Upper lobe of right lung (tissue), 1 donor: ENCODE measurements at regions not wholly inside any gene's neighbourhood (a gene's known extent, or its start where the extent isn't known, plus 50 kb on each side); places are given as distances from the start of the nearest gene placed in this dataset.
A peak's percentile ranks its signal among the peaks of the same experiment; 100 is the strongest.

Experiments used
- ATAC-seq: fragments of 200-7000 bp; cut with Tn5 transposase; one replicate; pipeline ENCODE4 v1.9.1; 2020; ENCODE audit warnings: mild to moderate bottlenecking, moderate library complexity
- DNase-seq: peaks from one replicate; pipeline ENCODE4 v3.0.0-alpha.2; 2020
- H3K27ac ChIP-seq: fragments of 200-600 bp; one replicate; pipeline ENCODE4 v1.8.0; 2022
- H3K27me3 ChIP-seq: fragments of 200-600 bp; one replicate; pipeline ENCODE4 v1.8.0; 2022; ENCODE audit warnings: mild to moderate bottlenecking
- H3K36me3 ChIP-seq: fragments of 200-600 bp; one replicate; pipeline ENCODE4 v1.8.0; 2022
- H3K4me1 ChIP-seq: fragments of 200-600 bp; one replicate; pipeline ENCODE4 v1.8.0; 2022
- H3K4me3 ChIP-seq: fragments of 200-600 bp; one replicate; pipeline ENCODE4 v1.8.0; 2022; ENCODE audit warnings: mild to moderate bottlenecking
- H3K9me3 ChIP-seq: fragments of 200-600 bp; one replicate; pipeline ENCODE4 v1.8.0; 2022
- intact Hi-C: fragments of 100-400 bp; cut with DNase I; formaldehyde crosslinking; loops from one replicate; pipeline ENCODE4 v1.11.0; 2022
- TF ChIP-seq, protein P1 (sequence below): fragments of 200-600 bp; IDR thresholded peaks from one replicate; pipeline ENCODE4 v1.8.0; 2022; ENCODE audit warnings: antibody characterized with exemption
- donor health status: DM: no; HTN: yes; CAD: no; lungs with severe emphysema.

DNA sequence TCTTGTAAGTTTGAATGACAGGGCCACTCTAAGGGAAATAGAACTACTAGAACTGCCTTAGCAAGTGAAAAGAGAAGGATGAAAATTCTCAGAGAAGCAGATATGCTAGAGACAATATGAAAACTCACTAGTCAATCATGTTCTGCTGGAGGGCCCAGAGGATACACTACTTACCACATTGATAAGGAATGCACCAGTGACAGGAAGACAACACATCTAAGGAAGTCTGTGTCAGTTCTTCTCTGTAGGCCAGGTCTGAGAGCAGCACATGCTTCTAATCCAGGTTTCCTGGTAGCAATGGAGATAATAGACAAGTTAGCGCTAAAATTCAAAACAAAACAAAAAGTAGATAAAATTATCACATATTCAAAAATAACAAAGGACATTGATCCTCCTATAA is 235.2 kb upstream of the AKR1E2 start:
- DNase-seq, result no peak
- TF ChIP-seq, protein P1, sequence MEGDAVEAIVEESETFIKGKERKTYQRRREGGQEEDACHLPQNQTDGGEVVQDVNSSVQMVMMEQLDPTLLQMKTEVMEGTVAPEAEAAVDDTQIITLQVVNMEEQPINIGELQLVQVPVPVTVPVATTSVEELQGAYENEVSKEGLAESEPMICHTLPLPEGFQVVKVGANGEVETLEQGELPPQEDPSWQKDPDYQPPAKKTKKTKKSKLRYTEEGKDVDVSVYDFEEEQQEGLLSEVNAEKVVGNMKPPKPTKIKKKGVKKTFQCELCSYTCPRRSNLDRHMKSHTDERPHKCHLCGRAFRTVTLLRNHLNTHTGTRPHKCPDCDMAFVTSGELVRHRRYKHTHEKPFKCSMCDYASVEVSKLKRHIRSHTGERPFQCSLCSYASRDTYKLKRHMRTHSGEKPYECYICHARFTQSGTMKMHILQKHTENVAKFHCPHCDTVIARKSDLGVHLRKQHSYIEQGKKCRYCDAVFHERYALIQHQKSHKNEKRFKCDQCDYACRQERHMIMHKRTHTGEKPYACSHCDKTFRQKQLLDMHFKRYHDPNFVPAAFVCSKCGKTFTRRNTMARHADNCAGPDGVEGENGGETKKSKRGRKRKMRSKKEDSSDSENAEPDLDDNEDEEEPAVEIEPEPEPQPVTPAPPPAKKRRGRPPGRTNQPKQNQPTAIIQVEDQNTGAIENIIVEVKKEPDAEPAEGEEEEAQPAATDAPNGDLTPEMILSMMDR, result no peak
- no peak for ATAC-seq

DNA sequence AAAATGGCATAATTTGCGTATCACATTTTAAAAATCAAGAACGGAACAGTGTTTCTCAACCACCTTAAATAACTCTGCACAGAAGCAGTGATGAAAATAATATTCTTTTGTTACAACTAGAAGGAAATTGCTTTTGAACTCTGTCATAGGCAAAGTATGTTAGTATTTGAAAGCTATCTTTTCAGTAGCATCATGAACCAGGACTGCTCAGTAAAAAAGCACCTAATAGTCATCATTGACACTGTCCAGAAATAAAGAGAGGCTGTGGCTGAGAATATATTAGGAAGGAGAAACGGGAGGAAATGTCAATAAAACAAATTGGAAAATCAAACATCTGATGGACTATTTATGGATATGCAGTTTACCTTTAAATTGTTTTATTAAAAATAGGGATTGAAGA is 237.2 kb upstream of the AKR1E2 start:
- Histone ChIP-seq H3K36me3 (no peaks in the 10 kb centered on the region), H3K4me3 (no peak overlapping the region), H3K27ac (no peak overlapping the region), H3K27me3 (no peaks in the 10 kb centered on the region), H3K4me1 (no peaks in the 10 kb centered on the region), H3K9me3 (no peaks in the 10 kb centered on the region)
- DNase-seq, result no peak
- ATAC-seq, result no peak
- TF ChIP-seq, protein P1, result no peak
- intact Hi-C loops, result no loop called here

More for the DNA sequence above, 235.2 kb upstream of the AKR1E2 start:
- Histone ChIP-seq H3K9me3 (no peaks in the 10 kb centered on the region), H3K27me3 (no peaks in the 10 kb centered on the region), H3K4me1 (no peaks in the 10 kb centered on the region), H3K36me3 (no peaks in the 10 kb centered on the region), H3K27ac (no peak overlapping the region), H3K4me3 (no peak overlapping the region)
- intact Hi-C loops, result no loop called here

DNA sequence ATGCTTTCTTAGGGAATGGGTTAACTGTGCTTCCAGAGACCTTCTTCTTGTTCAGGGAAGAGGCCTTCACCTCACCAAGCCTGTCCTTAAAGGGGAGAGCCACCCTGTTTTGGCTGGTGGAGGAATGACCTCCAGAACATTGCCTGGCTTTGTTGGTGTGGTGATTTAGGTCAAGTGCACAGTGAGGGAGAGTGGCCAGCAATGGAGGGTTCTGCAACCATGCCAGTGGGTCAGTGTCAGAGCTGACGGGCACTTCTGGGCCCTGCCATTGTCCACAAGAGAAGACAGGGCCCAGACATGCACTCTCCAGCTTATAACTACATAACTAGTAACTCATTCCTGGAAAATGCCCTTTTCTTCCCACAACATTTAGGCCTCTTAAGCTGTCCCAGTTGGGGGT is 238.5 kb upstream of the AKR1E2 start:
- no peaks in the 10 kb centered on the region for H3K27me3 ChIP-seq
- TF ChIP-seq, protein P1, result no peak
- no peaks in the 10 kb centered on the region for H3K9me3 ChIP-seq
- no peak overlapping the region for H3K4me3 ChIP-seq
- H3K36me3 ChIP-seq, result no peaks in the 10 kb centered on the region
- intact Hi-C loops, result no loop called here
- no peak for DNase-seq
- no peaks in the 10 kb centered on the region for H3K4me1 ChIP-seq
- no peak for ATAC-seq
- no peak overlapping the region for H3K27ac ChIP-seq

DNA sequence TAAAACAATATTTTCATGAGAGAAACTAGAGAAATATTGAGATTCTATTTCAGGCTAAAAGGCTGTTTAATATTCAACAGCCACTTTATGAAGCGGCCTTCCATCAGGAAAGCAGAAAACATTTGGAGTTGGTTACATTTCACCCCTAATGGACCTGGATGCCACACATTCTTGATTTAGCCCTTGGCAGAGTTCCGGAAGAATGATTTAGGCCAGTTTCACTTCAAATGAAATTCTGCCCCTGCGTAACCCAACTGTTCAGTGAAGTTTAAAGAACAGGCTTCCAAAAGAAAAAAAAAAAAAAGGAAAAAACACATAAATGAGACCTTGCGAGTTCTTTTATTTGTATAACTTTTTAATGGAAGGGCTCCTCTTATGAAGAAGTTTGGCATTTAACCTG is 239.2 kb upstream of the AKR1E2 start:
- DNase-seq, result no peak

DNA sequence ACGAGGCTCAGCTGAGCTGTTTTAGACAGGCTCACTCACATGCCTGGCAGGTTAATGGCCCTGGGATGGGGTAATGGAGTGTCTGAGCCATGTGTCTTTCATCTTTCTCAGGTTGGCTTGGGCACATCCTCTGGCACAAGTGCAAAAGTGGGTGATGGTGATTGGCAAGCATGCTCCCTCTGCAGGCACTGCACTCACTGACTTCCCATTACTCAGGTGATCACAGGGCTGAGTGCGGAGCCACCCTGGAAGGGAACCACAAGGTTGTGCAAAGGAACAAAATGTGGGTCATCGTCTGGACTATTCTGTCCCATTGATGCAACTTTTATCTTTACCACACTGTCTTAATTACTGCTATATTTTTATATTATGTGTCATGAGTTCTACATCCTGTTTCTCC is 244.1 kb upstream of the AKR1E2 start:
- Histone ChIP-seq H3K36me3 (no peaks in the 10 kb centered on the region), H3K27me3 (no peaks in the 10 kb centered on the region), H3K4me3 (no peak overlapping the region), H3K4me1 (no peaks in the 10 kb centered on the region), H3K9me3 (no peaks in the 10 kb centered on the region), H3K27ac (no peak overlapping the region)
- ATAC-seq, result peak; percentile 60
- TF ChIP-seq, protein P1, result no peak
- no peak for DNase-seq
- intact Hi-C loops, result no loop called here

More for the DNA sequence above, 239.2 kb upstream of the AKR1E2 start:
- TF ChIP-seq, protein P1, result no peak
- Histone ChIP-seq H3K27me3 (no peaks in the 10 kb centered on the region), H3K27ac (no peak overlapping the region), H3K9me3 (no peaks in the 10 kb centered on the region), H3K4me3 (no peak overlapping the region), H3K4me1 (no peaks in the 10 kb centered on the region), H3K36me3 (no peaks in the 10 kb centered on the region)
- intact Hi-C loops, result no loop called here
- no peak for ATAC-seq

DNA sequence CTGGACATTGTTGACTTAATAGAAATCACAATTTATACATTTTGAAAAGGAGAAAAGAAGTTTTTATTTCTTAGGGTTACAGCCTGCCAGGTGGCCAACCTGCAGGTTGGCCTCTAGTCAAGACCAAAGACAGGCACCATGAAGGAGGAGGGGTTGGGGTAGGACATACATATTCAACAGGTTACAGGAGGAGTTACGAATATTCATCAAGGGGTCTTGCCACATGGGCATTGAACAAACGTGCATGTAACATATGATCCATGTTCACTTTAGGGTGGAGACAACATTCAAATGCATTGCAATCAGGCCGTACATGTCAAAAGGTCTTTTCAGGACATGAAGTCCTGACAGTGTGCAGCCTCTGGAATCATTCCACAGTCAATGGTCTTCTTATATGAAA is 246.2 kb upstream of the AKR1E2 start:
- no peak for ATAC-seq
- DNase-seq, result no peak
- no peaks in the 10 kb centered on the region for H3K27me3 ChIP-seq
- TF ChIP-seq, protein P1, result no peak
- H3K4me1 ChIP-seq, result no peaks in the 10 kb centered on the region
- H3K9me3 ChIP-seq, result no peaks in the 10 kb centered on the region
- H3K36me3 ChIP-seq, result no peaks in the 10 kb centered on the region
- H3K27ac ChIP-seq, result no peak overlapping the region
- intact Hi-C loops, result no loop called here
- no peak overlapping the region for H3K4me3 ChIP-seq
